Right atrium auricular region (tissue), 2 donors: ENCODE measurements at regions not wholly inside any gene's neighbourhood (a gene's known extent, or its start where the extent isn't known, plus 50 kb on each side); places are given as distances from the start of the nearest gene placed in this dataset.
A peak's percentile ranks its signal among the peaks of the same experiment; 100 is the strongest.

Source experiments
- DNase-seq: peaks from one replicate; pipeline ENCODE4 v3.0.0-alpha.2; 2019; ENCODE audit warnings: low spot score
- H3K27ac ChIP-seq, 2 donors: fragments of 200-600 bp; sonication (generic); 1 replicate in 1 of 2; 2 replicates in 1 of 2; pipeline ENCODE4 v1.5.1; 2016 to 2019
- H3K27me3 ChIP-seq, 2 donors: fragments of 200-600 bp; sonication (generic); one replicate each; pipeline versions ENCODE4 v1.5.1 to v1.6.0; 2017 to 2019
- H3K36me3 ChIP-seq: fragments of 200-600 bp; sonication (generic); one replicate; pipeline ENCODE4 v1.5.1; 2016
- H3K4me1 ChIP-seq, 2 donors: fragments of 200-600 bp; sonication (generic); one replicate each; pipeline versions ENCODE4 v1.5.1 to v1.6.0; 2017 to 2019
- H3K4me3 ChIP-seq, 2 donors: fragments of 200-600 bp; sonication (generic); 1 replicate in 1 of 2; 2 replicates in 1 of 2; pipeline ENCODE4 v1.5.1; 2017 to 2019; ENCODE audit warnings: mild to moderate bottlenecking in 1 of 2, moderate library complexity in 1 of 2
- H3K9me3 ChIP-seq, 2 donors: fragments of 200-600 bp; sonication (generic); one replicate each; pipeline ENCODE4 v1.5.1; 2019
- CTCF ChIP-seq, 2 donors: fragments of 200-600 bp; sonication (generic); IDR thresholded peaks; one replicate each; pipeline ENCODE4 v1.5.1; 2019; ENCODE audit warnings: antibody characterized with exemption in 2 of 2

GRCh38 chr5:96242571-96242970, 190.5 kb downstream of the PCSK1 start:
- Histone ChIP-seq H3K4me1 (peaks cover 0 to 24% of the 10 kb centered on the region in 2 donors), H3K27ac (no peak overlapping the region), H3K4me3 (no peak overlapping the region), H3K27me3 (no peaks in the 10 kb centered on the region), H3K36me3 (no peaks in the 10 kb centered on the region), H3K9me3 (no peaks in the 10 kb centered on the region)
- no peak for TF ChIP-seq CTCF (IDR thresholded peaks at IDR 0.05)
- DNase-seq = no peak

DNA sequence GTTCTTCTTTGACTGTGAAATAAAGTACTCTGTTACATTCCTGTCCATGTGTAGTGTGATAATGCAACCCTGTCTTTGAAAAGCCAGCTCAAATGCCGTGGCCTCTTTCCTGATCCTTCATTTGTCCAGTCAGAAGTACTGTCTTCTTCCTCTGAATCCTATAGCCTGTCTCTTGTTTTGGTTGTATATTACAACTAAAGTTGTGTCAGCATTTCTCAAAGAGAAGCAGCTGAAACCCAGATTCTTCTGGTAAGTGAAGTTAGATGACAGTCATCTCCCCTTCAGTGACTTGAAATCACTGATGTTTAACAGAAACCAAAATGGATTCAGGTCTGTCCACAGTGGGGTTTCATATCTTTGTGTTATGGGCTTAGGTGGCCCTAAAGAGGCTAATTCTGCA, 196.2 kb downstream of the PCSK1 start:
- DNase-seq = no peak
- Histone ChIP-seq H3K9me3 (peaks cover 0 to 11% of the 10 kb centered on the region in 2 donors), H3K27me3 (no peaks in the 10 kb centered on the region), H3K4me3 (no peak overlapping the region), H3K36me3 (no peaks in the 10 kb centered on the region), H3K27ac (peak overlapping the region; percentile 64 to 84), H3K4me1 (peaks cover 0 to 24% of the 10 kb centered on the region in 2 donors)
- no peak for TF ChIP-seq CTCF (IDR thresholded peaks at IDR 0.05)

DNA sequence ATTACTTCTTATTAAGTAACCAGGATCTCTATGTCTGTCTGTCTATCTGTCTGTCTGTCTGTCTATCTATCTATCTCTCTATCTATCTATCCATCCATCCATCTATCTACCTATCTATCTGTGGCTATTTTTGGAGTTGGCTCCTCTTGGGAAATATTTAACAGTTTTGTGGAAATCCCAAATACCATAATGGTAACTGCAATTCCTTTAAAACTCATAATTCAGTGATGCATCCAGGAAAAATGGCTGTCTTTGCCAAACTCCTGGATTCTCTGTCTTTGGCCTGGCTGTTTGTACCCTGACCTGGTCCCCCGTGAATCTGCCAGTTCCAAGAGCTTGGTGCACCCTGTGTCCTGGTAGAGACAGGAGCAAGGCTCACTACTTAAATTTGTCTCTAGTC, 197.0 kb downstream of the PCSK1 start:
- Histone ChIP-seq H3K36me3 (no peaks in the 10 kb centered on the region), H3K4me3 (no peak overlapping the region), H3K27ac (peak overlapping the region; percentile 64 to 84), H3K9me3 (peaks cover 0 to 11% of the 10 kb centered on the region in 2 donors), H3K4me1 (peaks cover 0 to 24% of the 10 kb centered on the region in 2 donors), H3K27me3 (no peaks in the 10 kb centered on the region)
- TF ChIP-seq CTCF (IDR thresholded peaks at IDR 0.05) = no peak
- no peak for DNase-seq

DNA sequence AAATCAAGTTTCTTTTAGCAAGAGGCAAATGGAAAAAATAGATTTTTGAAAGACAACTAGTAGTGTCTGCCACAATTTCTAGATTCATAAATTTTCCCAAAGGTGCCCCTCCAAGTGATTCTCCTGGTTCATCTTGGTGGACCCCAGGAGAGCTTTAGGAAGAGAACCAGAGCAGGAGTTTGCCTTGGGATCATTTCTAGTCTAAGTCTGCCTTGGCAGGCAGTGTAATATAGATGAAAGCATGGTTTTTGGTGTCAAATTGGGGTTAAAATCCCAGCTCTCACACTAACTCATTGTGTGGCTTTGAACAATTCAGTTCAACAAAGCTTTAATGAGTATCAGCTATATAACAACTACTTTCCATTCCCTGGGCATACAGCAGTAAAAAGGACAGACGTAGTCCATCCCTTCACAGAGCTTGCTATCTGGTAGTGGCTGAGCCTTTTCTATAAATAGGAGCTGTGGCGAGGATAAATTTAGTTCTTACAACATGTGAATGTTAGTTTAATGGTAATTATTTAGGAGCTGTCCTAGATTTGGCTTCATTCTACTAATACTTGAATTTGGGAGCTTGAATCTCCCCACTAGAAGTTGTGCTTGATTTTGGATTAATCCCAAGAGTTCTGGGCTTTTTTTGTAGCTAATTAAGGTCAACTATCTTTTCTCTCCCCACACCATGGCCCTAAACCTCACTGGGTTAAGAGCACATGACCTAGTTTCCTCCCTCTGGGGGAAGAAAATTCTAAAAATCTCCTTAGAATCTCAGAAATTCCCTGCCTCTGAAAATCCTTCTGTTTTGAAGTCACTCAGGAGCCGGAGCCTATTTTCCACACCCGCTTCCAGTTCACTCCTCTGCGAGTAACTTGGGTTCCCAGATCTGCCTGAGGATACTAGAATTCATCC, 197.8 kb downstream of the PCSK1 start:
- TF ChIP-seq CTCF (IDR thresholded peaks at IDR 0.05) = no peak
- peak overlapping the region; percentile 64 to 84 for H3K27ac ChIP-seq
- no peaks in the 10 kb centered on the region for H3K27me3 ChIP-seq
- peaks cover 0 to 24% of the 10 kb centered on the region in 2 donors for H3K4me1 ChIP-seq
- peaks cover 0 to 11% of the 10 kb centered on the region in 2 donors for H3K9me3 ChIP-seq
- no peak overlapping the region for H3K4me3 ChIP-seq
- DNase-seq = no peak
- H3K36me3 ChIP-seq = no peaks in the 10 kb centered on the region

DNA sequence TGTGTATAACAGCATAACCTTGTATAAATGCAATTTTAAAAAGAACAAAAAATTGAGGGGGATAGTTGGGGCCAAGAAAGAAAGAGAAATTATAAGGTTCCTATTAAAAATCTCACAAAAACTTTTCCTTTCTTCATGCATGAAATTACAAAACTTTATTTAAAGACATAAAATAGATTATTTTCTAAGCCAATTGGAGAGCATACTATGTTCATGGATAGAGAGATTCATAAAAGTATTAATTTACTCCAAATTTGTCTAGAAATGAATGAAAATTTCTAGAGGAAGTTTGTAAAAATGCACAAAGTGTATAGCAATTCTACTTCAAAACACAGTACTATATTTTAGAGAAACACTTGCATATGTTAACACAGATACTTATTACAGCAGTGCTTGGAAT, 200.4 kb downstream of the PCSK1 start:
- no peaks in the 10 kb centered on the region for H3K36me3 ChIP-seq
- no peak overlapping the region for H3K4me3 ChIP-seq
- peaks cover 0 to 26% of the 10 kb centered on the region in 2 donors for H3K4me1 ChIP-seq

More for the DNA sequence above, 200.4 kb downstream of the PCSK1 start:
- no peak for TF ChIP-seq CTCF (IDR thresholded peaks at IDR 0.05)
- no peaks in the 10 kb centered on the region for H3K27me3 ChIP-seq
- DNase-seq = no peak
- peaks cover 0 to 11% of the 10 kb centered on the region in 2 donors for H3K9me3 ChIP-seq
- H3K27ac ChIP-seq = no peak overlapping the region
